Liver (tissue), 8 donors: ENCODE measurements at regions not wholly inside any gene's neighbourhood (a gene's known extent, or its start where the extent isn't known, plus 50 kb on each side); places are given as distances from the start of the nearest gene placed in this dataset.

ENCODE experiments used
- DNase-seq: peaks from one replicate; pipeline ENCODE4 v3.0.0-alpha.2; 2017; ENCODE audit warnings: low spot score
- H3K27ac ChIP-seq, 2 donors: one replicate each; pipeline ENCODE4 v1.7.0; 2013; ENCODE audit warnings: inconsistent platforms in 2 of 2, low read length in 2 of 2, control low read depth in 1 of 2, low read depth in 1 of 2, mild to moderate bottlenecking in 1 of 2
- H3K27me3 ChIP-seq, 4 donors: one replicate each; pipeline versions ENCODE4 v1.6.1 to v1.7.0; 2013; ENCODE audit warnings: low read length in 3 of 4, inconsistent platforms in 1 of 4, mild to moderate bottlenecking in 1 of 4, moderate library complexity in 1 of 4; ENCODE audit not compliant: control insufficient read depth in 4 of 4, insufficient read depth in 4 of 4
- H3K36me3 ChIP-seq, 4 donors: one replicate each; pipeline versions ENCODE4 v1.6.1 to v1.7.0; 2013; ENCODE audit warnings: low read length in 3 of 4, mild to moderate bottlenecking in 3 of 4, low read depth in 1 of 4, moderate library complexity in 1 of 4; ENCODE audit not compliant: control insufficient read depth in 4 of 4, insufficient read depth in 3 of 4
- H3K4me1 ChIP-seq, 4 donors: one replicate each; pipeline versions ENCODE4 v1.6.1 to v1.7.0; 2013; ENCODE audit warnings: low read length in 3 of 4, mild to moderate bottlenecking in 3 of 4, moderate library complexity in 1 of 4; ENCODE audit not compliant: control insufficient read depth in 4 of 4, insufficient read depth in 4 of 4
- H3K4me3 ChIP-seq, 3 donors: one replicate each; pipeline versions ENCODE4 v1.6.1 to v1.7.0; 2013; ENCODE audit warnings: low read length in 3 of 3, control low read depth in 1 of 3, low read depth in 1 of 3, mild to moderate bottlenecking in 1 of 3
- H3K9ac ChIP-seq, 2 donors: one replicate each; pipeline ENCODE4 v1.7.0; 2013; ENCODE audit warnings: low read length in 2 of 2, mild to moderate bottlenecking in 2 of 2, moderate library complexity in 2 of 2, control low read depth in 1 of 2, low read depth in 1 of 2
- H3K9me3 ChIP-seq, 4 donors: one replicate each; pipeline versions ENCODE4 v1.6.1 to v1.7.0; 2013; ENCODE audit warnings: low read length in 3 of 4; ENCODE audit not compliant: control insufficient read depth in 4 of 4
- CTCF ChIP-seq: fragments of 150-350 bp; IDR thresholded peaks from 2 replicates; pipeline ENCODE4 v1.5.1; 2017; ENCODE audit warnings: improper control_type of control experiment, low read depth, low read length; ENCODE audit not compliant: missing input control
- EGR1 ChIP-seq, 2 donors: IDR thresholded peaks; 2 replicates each; pipeline ENCODE4 v1.6.1; 2016 to 2018; ENCODE audit warnings: antibody characterized with exemption in 2 of 2, low read depth in 2 of 2
- GABPA ChIP-seq, 2 donors: IDR thresholded peaks in 1 of 2; conservative IDR thresholded peaks in 1 of 2; 2 replicates each; pipeline ENCODE4 v1.6.1; 2016; ENCODE audit warnings: antibody characterized with exemption in 2 of 2, mild to moderate bottlenecking in 1 of 2, moderate library complexity in 1 of 2
- JUND ChIP-seq, 2 donors: IDR thresholded peaks; 2 replicates each; pipeline ENCODE4 v1.6.1; 2016; ENCODE audit warnings: antibody characterized with exemption in 2 of 2
- NR2F2 ChIP-seq: IDR thresholded peaks from 2 replicates; pipeline ENCODE4 v1.6.1; 2016; ENCODE audit warnings: antibody characterized with exemption
- RAD21 ChIP-seq, 2 donors: IDR thresholded peaks; 2 replicates each; pipeline ENCODE4 v1.6.1; 2016; ENCODE audit warnings: antibody characterized with exemption in 2 of 2, mild to moderate bottlenecking in 2 of 2
- REST ChIP-seq: IDR thresholded peaks from 2 replicates; pipeline ENCODE4 v1.6.1; 2016; ENCODE audit warnings: antibody characterized with exemption, mild to moderate bottlenecking
- RXRA ChIP-seq, 2 donors: IDR thresholded peaks; 2 replicates each; pipeline ENCODE4 v1.6.1; 2017 to 2018; ENCODE audit warnings: antibody characterized with exemption in 2 of 2, mild to moderate bottlenecking in 1 of 2
- YY1 ChIP-seq: IDR thresholded peaks from 2 replicates; pipeline ENCODE4 v1.6.1; 2016; ENCODE audit warnings: antibody characterized with exemption, mild to moderate bottlenecking
- ZBTB33 ChIP-seq: IDR thresholded peaks from 2 replicates; pipeline ENCODE4 v1.6.1; 2016; ENCODE audit warnings: antibody characterized with exemption
- WGBS: extraction: QIAGEN DNeasy Blood & Tissue Kit; methylation state at CpG from one replicate; pipeline ENCODE4 v1.1.7; 2013; 5-methylcytosine and 5-hydroxymethylcytosine counted together
- donor health status: healthy.
- donor health status: healthy.
- donor health status: healthy.
- donor health status: healthy.
- donor health status: healthy.

GRCh38 chr2:13091861-13092378, 375.2 kb downstream of the TRIB2 start (continued):
- TF ChIP-seq CTCF (no peak), RXRA (IDR thresholded peaks at IDR 0.05) (no peak), RAD21 (IDR thresholded peaks at IDR 0.05) (no peak), ZBTB33 (no peak), NR2F2 (no peak)

GRCh38 chr2:13093416-13093991, 376.8 kb downstream of the TRIB2 start:
- 59% methylated on average over 1 of the region's 1 CpG for WGBS
- no peak for DNase-seq
- Histone ChIP-seq H3K27ac (no peak overlapping the region), H3K9me3 (no peaks in the 10 kb centered on the region), H3K9ac (no peak overlapping the region), H3K4me1 (no peaks in the 10 kb centered on the region), H3K4me3 (no peak overlapping the region), H3K36me3 (no peaks in the 10 kb centered on the region), H3K27me3 (no peaks in the 10 kb centered on the region)
- TF ChIP-seq REST (no peak), EGR1 (IDR thresholded peaks at IDR 0.05; ENCODE audit: low read depth in 2 of 2) (no peak), JUND (IDR thresholded peaks at IDR 0.05) (no peak), ZBTB33 (no peak), GABPA (IDR thresholded peaks at IDR 0.05 in 1 of 2, conservative IDR thresholded peaks at IDR 0.05 in 1 of 2) (no peak), YY1 (no peak)
